ENCODE measurements at regions not wholly inside any gene's neighbourhood (a gene's known extent, or its start where the extent isn't known, plus 50 kb on each side); places are given as distances from the start of the nearest gene placed in this dataset.
A peak's percentile ranks its signal among the peaks of the same experiment; 100 is the strongest.

DNA sequence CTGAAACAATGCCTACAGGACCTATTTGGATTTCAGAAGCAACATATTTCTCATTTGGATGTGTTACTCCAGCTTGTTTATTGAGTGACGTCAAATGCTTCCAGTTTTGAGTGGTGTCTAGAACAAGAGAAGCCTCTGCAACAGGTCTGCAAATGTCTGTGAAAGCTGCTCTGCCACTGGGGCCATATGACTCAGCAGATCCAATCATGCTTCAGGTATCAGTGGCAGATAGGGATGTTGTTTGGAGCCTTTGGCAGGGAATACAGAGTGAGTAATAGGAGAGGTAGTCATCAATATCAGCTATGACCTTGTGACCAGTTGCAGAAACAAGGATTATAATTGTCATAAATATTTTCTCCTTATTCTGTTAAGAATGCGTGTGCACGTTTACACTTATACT is 141.1 kb upstream of the ZXDA start:
- DNase-seq: no peak

DNA sequence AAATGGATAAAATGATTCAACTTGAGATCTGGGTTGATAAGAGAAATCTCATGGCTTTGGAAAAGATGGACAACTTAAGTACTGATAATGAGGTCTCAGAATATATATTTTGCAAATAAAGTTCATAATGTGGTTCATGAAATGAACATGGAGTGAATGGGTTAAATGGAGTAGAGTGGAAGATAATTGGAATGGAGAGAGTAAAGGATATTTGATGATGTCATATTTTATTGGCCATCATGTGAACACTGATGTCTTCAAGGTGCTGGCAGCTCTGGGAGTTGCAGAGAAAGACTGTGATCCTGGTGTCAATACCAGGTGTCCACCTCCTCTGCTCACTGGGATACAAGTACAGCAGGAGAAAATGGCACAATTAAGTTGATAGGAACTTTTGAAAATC is 133.9 kb upstream of the ZXDA start:
- DNase-seq: no peak

DNA sequence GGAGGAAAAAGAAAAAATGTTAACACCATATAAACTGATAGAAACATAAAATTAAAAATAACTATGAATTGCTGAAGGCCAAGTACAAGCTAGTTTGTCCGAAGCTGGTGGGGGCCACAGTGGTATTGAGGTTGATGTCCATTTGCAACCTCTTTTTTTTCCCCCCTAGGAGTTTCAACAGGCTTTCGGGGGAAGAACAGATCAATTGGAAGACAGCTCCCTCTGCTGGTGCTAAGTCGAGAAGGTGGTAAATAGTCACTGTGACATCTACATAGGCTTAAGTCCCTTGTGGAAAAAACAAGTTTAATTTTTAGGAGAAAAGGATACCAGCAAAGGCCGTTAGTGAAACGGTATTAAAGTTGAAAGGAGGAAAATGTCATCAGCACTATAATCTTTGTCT is 115.7 kb upstream of the ZXDA start:
- DNase-seq: peak; percentile 63 to 66

DNA sequence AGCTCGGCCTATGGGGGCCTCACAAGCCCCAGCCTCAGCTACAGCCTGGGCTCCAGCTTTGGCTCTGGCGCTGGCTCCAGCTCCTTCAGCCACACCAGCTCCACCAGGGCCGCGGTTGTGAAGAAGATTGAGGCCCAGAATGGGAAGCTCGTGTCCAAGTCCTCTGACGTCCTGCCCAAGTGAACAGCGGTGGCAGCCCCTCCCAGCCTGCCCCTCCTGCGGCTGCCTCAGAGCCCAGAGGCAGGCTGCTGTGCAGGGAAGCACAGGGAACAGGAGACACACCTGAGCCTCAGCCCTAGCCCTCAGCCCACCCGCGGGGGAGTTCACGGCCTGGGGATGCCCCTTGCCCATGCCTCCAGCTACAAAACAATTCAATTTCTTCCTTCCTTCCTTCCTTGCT is 75.7 kb upstream of the ZXDA start:
- no peak for DNase-seq

DNA sequence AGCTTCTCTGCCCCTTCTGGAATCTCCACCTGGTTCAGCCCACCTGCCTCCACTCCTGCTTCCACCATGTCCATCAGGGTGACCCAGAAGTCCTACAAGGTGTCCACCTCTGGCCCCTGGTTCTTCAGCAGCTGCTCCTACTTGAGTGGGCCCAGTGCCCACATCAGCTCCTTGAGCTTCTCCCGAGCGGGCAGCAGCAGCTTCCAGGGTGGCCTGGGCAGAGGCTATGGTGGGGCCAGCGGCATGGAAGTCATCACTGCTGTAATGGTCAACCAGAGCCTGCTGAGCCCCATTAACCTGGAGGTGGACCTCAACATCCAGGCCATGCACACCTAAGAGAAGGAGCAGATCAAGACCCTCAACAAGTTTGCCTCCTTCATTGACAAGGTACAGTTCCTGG is 74.4 kb upstream of the ZXDA start:
- no peak for DNase-seq

DNA sequence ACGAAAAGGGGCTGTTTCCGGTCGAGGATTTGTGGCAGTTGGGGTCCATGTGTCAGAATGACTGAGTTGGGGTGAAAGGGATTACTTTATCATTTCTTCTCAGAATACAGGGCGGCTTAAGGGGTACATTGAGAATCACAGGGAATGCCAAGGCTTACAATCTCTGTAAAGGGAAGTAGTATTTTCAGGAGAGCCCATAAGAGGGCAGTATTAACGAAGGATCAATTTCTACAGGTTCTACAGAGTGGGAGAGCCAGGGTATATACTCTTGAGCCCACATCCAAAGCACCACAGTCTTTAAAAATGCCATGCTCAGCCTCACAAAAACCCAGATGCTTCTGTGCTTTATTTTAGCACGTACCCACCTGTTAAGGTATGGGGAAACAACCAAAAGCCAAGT is 67.7 kb upstream of the ZXDA start:
- DNase-seq: peak; percentile 9 to 20

DNA sequence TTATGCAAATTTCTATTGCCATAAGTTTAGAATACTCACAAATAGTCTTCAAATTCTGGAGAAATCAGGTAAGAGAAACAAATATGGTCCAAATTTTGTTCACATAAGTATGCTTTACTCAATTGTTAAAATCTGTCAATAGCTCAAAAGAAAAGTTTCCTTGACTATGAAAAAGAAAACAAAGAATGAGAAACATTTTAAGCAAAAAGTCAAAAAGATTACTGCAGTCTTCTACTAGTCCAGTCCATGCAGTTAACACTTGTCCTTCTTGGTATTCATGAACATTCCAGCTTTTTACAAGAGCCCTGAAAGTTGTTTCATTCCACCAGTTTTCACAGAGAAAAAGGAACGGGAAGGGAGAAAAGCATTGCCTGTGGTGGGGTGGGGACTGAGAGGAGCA is 54.7 kb upstream of the ZXDA start:
- DNase-seq: peak in 1 of 2 experiments; percentile 0

All from Kasumi-1 (cell line).